GM12878 (cell line): ENCODE measurements at regions not wholly inside any gene's neighbourhood (a gene's known extent, or its start where the extent isn't known, plus 50 kb on each side); places are given as distances from the start of the nearest gene placed in this dataset.

ENCODE experiments used
- ATAC-seq: fragments of 200-7000 bp; cut with Tn5 transposase; 3 replicates; pipeline ENCODE4 v1.9.1; 2020; ENCODE audit warnings: mild to moderate bottlenecking, moderate library complexity
- BruUV-seq: library from RNA; stranded (reverse); fragments of 400-500 nt; replicated peaks from 2 replicates; lab custom pipeline; 2021; lab: Mats Ljungman, UMichigan
- CTCF ChIA-PET: fragments of 300-600 bp; sonication (Branson Sonifier 250); formaldehyde crosslinking; extraction: SDS; loops from one replicate; lab custom pipeline; 2021; ENCODE audit warnings: inconsistent platforms; lab: Yijun Ruan, JAX
- POLR2A ChIA-PET: fragments of 350-600 bp; formaldehyde crosslinking; extraction: SDS; loops from one replicate; lab custom pipeline; 2021; ENCODE audit warnings: inconsistent platforms; lab: Charles Lee
- RAD21 ChIA-PET: fragments of 300-600 bp; sonication (Branson Sonifier 250); formaldehyde crosslinking; loops from one replicate; lab custom pipeline; 2023; ENCODE audit warnings: antibody characterized with exemption; ENCODE audit not compliant: unreplicated experiment; lab: Charles Lee
- SMC1A ChIA-PET: fragments of 300-600 bp; sonication (Branson Sonifier 250); formaldehyde crosslinking; loops from one replicate; lab custom pipeline; 2023; ENCODE audit not compliant: unreplicated experiment, uncharacterized antibody; lab: Charles Lee
- DNase-seq: peaks from one replicate; pipeline ENCODE4 v3.0.0-alpha.2; 2011; ENCODE audit warnings: low read depth, low spot score
- FAIRE-seq: peaks from 3 replicates; lab custom pipeline; 2011; peaks lifted over from hg19 to GRCh38; lab: Jason Lieb, UNC
- H2AFZ ChIP-seq: 2 replicates; pipeline ENCODE4 v1.6.0; 2011; ENCODE audit warnings: low read depth, low read length, control low read depth; ENCODE audit not compliant: control insufficient read depth
- H3K27ac ChIP-seq: 2 replicates; pipeline ENCODE4 v1.5.1; 2011; ENCODE audit warnings: control low read depth; ENCODE audit not compliant: control insufficient read depth, insufficient read depth
- H3K27me3 ChIP-seq, 2 experiments: replicated peaks in 1 of 2; 2 replicates each; pipeline versions ENCODE4 v1.6.0 to v1.6.1; 2011; ENCODE audit warnings: low read length in 1 of 2; ENCODE audit not compliant: control insufficient read depth in 2 of 2, insufficient read depth in 2 of 2
- H3K36me3 ChIP-seq, 2 experiments: 2 replicates each; pipeline ENCODE4 v1.5.1; 2011; ENCODE audit warnings: low read length in 1 of 2; ENCODE audit not compliant: control insufficient read depth in 2 of 2, insufficient read depth in 2 of 2
- H3K4me1 ChIP-seq: 2 replicates; pipeline ENCODE4 v1.6.1; 2011; ENCODE audit warnings: mild to moderate bottlenecking, low read length, moderate library complexity, mixed read lengths; ENCODE audit not compliant: control insufficient read depth, insufficient read depth
- H3K4me2 ChIP-seq: 2 replicates; pipeline ENCODE4 v1.6.0; 2011; ENCODE audit warnings: control low read depth; ENCODE audit not compliant: control insufficient read depth, insufficient read depth
- H3K4me3 ChIP-seq: fragments of 200-600 bp; sonication (generic); 2 replicates; pipeline ENCODE4 v1.5.1; 2016
- H3K79me2 ChIP-seq: 2 replicates; pipeline ENCODE4 v1.6.0; 2011; ENCODE audit warnings: low read length; ENCODE audit not compliant: control insufficient read depth, insufficient read depth
- H3K9ac ChIP-seq: 2 replicates; pipeline ENCODE4 v1.8.0; 2011; ENCODE audit warnings: low read length, control low read depth, mixed read lengths; ENCODE audit not compliant: control insufficient read depth, insufficient read depth
- H3K9me3 ChIP-seq: replicated peaks from 3 replicates; pipeline ENCODE4 v1.5.1; 2011; ENCODE audit warnings: mild to moderate bottlenecking, low read length; ENCODE audit not compliant: control insufficient read depth, insufficient read depth
- H4K20me1 ChIP-seq: 2 replicates; pipeline ENCODE4 v1.6.0; 2011; ENCODE audit not compliant: control insufficient read depth, insufficient read depth
- CEBPB ChIP-seq, 2 experiments: fragments of 150-350 bp in 1 of 2; IDR thresholded peaks; 2 replicates each; pipeline ENCODE4 v1.6.1; 2012 to 2014; ENCODE audit warnings: low read depth in 2 of 2, low read length in 2 of 2, borderline replicate concordance in 1 of 2, inconsistent platforms in 1 of 2
- ELK1 ChIP-seq: IDR thresholded peaks from 2 replicates; pipeline ENCODE4 v1.6.1; 2012; ENCODE audit warnings: low read depth, low read length, improper control_type of control experiment
- ESRRA ChIP-seq: IDR thresholded peaks from 2 replicates; pipeline ENCODE4 v1.6.1; 2012; ENCODE audit warnings: mild to moderate bottlenecking, low read length, improper control_type of control experiment
- HCFC1 ChIP-seq: fragments of 150-350 bp; IDR thresholded peaks from 2 replicates; pipeline ENCODE4 v1.6.1; 2014; ENCODE audit warnings: low read length
- HDAC6 ChIP-seq: fragments of 200-600 bp; sonication (generic); IDR thresholded peaks from one replicate; pipeline ENCODE4 v1.8.0; 2017; ENCODE audit warnings: antibody characterized with exemption; ENCODE audit not compliant: unreplicated experiment
- KLF5 ChIP-seq: fragments of 450-650 bp; IDR thresholded peaks from 2 replicates; pipeline ENCODE4 v1.6.1; 2014; ENCODE audit warnings: mild to moderate bottlenecking; ENCODE audit not compliant: partially characterized antibody
- NR2F1 ChIP-seq: fragments of 450-650 bp; conservative IDR thresholded peaks from 2 replicates; pipeline ENCODE4 v1.6.1; 2017; ENCODE audit warnings: mild to moderate bottlenecking
- NRF1 ChIP-seq: conservative IDR thresholded peaks from 2 replicates; pipeline ENCODE4 v1.6.1; 2011; ENCODE audit warnings: mild to moderate bottlenecking, low read depth, low read length, improper control_type of control experiment
- SMC3 ChIP-seq: IDR thresholded peaks from 2 replicates; pipeline ENCODE4 v1.6.1; 2011; ENCODE audit warnings: low read length, improper control_type of control experiment, borderline replicate concordance
- STAT3 ChIP-seq: IDR thresholded peaks from 2 replicates; pipeline ENCODE4 v1.6.1; 2011; ENCODE audit warnings: low read depth, low read length, improper control_type of control experiment
- WGBS: methylation state at CpG from one replicate; pipeline ENCODE4 v1.1.6; 2016; ENCODE audit warnings: low lambda C conversion rate; ENCODE audit not compliant: insufficient replicate concordance, insufficient coverage; ENCODE audit errors: missing lambda C conversion rate; 5-methylcytosine and 5-hydroxymethylcytosine counted together
- in situ Hi-C: fragments of 300-500 bp; cut with MboI; formaldehyde crosslinking; loops from 9 replicates; pipeline ENCODE4 v1.14.3; 2018; ENCODE audit warnings: mixed read lengths
- intact Hi-C: fragments of 100-400 bp; cut with micrococcal nuclease; formaldehyde crosslinking; loops from one replicate; pipeline ENCODE4 v1.14.2; 2022; ENCODE audit not compliant: unreplicated experiment
- TF ChIP-seq, protein P1 (sequence below): fragments of 450-650 bp; IDR thresholded peaks from 2 replicates; pipeline ENCODE4 v1.6.1; 2017; ENCODE audit warnings: mild to moderate bottlenecking, moderate library complexity
- TF ChIP-seq, protein P2 (sequence below): fragments of 150-350 bp; IDR thresholded peaks from 2 replicates; pipeline ENCODE4 v1.6.1; 2014; ENCODE audit warnings: mild to moderate bottlenecking, low read depth, low read length
- TF ChIP-seq, protein P3 (sequence below): fragments of 450-650 bp; IDR thresholded peaks from 2 replicates; pipeline ENCODE4 v1.6.1; 2017; ENCODE audit warnings: mild to moderate bottlenecking, low read depth, inconsistent platforms; ENCODE audit not compliant: poor library complexity, severe bottlenecking

DNA sequence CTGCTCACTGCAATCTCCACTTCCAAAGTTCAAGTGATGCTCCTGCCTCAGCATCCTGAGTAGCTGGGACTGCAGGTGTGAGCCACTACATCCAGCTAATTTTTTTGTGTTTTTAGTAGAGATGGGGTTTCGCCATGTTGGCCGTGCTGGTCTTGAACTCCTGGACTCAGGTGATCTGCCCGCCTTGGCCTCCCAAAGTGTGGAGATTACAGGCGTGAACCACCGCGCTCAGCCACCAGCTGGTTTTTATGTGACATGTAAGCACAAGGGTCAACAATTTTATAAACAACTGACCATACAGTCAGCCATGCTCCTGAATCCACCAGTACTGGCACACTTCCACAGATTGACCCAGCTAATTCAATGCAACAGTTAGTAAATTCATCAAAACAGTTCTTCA, 526.3 kb upstream of the LRRC4C start:
- H3K9ac ChIP-seq: no peak overlapping the region
- 54% methylated on average over 6 of the region's 6 CpGs for WGBS
- ChIA-PET CTCF (no interaction called here), POLR2A (no interaction called here), RAD21 (no interaction called here), SMC1A (no interaction called here)
- H3K27me3 ChIP-seq: no peaks in the 10 kb centered on the region
- H4K20me1 ChIP-seq: no peaks in the 10 kb centered on the region
- DNase-seq (no peak), ATAC-seq (no peak), FAIRE-seq (no peak)
- H3K4me2 ChIP-seq: no peak overlapping the region
- BruUV-seq: no TSS peak
- no peaks in the 10 kb centered on the region for H3K9me3 ChIP-seq
- H2AFZ ChIP-seq: no peak overlapping the region
- H3K4me3 ChIP-seq: no peak overlapping the region
- intact Hi-C loops: no loop called here
- no peaks in the 10 kb centered on the region for H3K4me1 ChIP-seq
- no peak overlapping the region for H3K27ac ChIP-seq
- in situ Hi-C loops: no loop called here
- TF ChIP-seq KLF5 (no peak), HCFC1 (no peak), NR2F1 (no peak), CEBPB (IDR thresholded peaks at IDR 0.05; ENCODE audit: borderline replicate concordance in 1 of 2, low read depth in 2 of 2, low read length in 2 of 2) (no peak), HDAC6 (no peak), ESRRA (no peak), STAT3 (no peak), NRF1 (no peak), SMC3 (no peak), ELK1 (no peak)
- TF ChIP-seq, protein P1, sequence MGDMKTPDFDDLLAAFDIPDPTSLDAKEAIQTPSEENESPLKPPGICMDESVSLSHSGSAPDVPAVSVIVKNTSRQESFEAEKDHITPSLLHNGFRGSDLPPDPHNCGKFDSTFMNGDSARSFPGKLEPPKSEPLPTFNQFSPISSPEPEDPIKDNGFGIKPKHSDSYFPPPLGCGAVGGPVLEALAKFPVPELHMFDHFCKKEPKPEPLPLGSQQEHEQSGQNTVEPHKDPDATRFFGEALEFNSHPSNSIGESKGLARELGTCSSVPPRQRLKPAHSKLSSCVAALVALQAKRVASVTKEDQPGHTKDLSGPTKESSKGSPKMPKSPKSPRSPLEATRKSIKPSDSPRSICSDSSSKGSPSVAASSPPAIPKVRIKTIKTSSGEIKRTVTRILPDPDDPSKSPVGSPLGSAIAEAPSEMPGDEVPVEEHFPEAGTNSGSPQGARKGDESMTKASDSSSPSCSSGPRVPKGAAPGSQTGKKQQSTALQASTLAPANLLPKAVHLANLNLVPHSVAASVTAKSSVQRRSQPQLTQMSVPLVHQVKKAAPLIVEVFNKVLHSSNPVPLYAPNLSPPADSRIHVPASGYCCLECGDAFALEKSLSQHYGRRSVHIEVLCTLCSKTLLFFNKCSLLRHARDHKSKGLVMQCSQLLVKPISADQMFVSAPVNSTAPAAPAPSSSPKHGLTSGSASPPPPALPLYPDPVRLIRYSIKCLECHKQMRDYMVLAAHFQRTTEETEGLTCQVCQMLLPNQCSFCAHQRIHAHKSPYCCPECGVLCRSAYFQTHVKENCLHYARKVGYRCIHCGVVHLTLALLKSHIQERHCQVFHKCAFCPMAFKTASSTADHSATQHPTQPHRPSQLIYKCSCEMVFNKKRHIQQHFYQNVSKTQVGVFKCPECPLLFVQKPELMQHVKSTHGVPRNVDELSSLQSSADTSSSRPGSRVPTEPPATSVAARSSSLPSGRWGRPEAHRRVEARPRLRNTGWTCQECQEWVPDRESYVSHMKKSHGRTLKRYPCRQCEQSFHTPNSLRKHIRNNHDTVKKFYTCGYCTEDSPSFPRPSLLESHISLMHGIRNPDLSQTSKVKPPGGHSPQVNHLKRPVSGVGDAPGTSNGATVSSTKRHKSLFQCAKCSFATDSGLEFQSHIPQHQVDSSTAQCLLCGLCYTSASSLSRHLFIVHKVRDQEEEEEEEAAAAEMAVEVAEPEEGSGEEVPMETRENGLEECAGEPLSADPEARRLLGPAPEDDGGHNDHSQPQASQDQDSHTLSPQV: no peak
- TF ChIP-seq, protein P2, sequence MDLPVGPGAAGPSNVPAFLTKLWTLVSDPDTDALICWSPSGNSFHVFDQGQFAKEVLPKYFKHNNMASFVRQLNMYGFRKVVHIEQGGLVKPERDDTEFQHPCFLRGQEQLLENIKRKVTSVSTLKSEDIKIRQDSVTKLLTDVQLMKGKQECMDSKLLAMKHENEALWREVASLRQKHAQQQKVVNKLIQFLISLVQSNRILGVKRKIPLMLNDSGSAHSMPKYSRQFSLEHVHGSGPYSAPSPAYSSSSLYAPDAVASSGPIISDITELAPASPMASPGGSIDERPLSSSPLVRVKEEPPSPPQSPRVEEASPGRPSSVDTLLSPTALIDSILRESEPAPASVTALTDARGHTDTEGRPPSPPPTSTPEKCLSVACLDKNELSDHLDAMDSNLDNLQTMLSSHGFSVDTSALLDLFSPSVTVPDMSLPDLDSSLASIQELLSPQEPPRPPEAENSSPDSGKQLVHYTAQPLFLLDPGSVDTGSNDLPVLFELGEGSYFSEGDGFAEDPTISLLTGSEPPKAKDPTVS: no peak
- TF ChIP-seq, protein P3, sequence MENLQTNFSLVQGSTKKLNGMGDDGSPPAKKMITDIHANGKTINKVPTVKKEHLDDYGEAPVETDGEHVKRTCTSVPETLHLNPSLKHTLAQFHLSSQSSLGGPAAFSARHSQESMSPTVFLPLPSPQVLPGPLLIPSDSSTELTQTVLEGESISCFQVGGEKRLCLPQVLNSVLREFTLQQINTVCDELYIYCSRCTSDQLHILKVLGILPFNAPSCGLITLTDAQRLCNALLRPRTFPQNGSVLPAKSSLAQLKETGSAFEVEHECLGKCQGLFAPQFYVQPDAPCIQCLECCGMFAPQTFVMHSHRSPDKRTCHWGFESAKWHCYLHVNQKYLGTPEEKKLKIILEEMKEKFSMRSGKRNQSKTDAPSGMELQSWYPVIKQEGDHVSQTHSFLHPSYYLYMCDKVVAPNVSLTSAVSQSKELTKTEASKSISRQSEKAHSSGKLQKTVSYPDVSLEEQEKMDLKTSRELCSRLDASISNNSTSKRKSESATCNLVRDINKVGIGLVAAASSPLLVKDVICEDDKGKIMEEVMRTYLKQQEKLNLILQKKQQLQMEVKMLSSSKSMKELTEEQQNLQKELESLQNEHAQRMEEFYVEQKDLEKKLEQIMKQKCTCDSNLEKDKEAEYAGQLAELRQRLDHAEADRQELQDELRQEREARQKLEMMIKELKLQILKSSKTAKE: no peak
- H3K36me3 ChIP-seq: no peaks in the 10 kb centered on the region
- no peaks in the 10 kb centered on the region for H3K79me2 ChIP-seq
